ENCODE measurements at regions not wholly inside any gene's neighbourhood (a gene's known extent, or its start where the extent isn't known, plus 50 kb on each side); places are given as distances from the start of the nearest gene placed in this dataset.

- H3K27ac ChIP-seq, result no peak overlapping the region
- no peak overlapping the region for H3K4me3 ChIP-seq
- H3K4me1 ChIP-seq, result no peaks in the 10 kb centered on the region
- H3K9me3 ChIP-seq, result no peaks in the 10 kb centered on the region
- intact Hi-C loops (cut with DNase I; ENCODE audit: low total_unique reads), result no loop called here
- no peak for TF ChIP-seq POLR2AphosphoS5 (IDR thresholded peaks at IDR 0.05)
- TF ChIP-seq, protein P1, sequence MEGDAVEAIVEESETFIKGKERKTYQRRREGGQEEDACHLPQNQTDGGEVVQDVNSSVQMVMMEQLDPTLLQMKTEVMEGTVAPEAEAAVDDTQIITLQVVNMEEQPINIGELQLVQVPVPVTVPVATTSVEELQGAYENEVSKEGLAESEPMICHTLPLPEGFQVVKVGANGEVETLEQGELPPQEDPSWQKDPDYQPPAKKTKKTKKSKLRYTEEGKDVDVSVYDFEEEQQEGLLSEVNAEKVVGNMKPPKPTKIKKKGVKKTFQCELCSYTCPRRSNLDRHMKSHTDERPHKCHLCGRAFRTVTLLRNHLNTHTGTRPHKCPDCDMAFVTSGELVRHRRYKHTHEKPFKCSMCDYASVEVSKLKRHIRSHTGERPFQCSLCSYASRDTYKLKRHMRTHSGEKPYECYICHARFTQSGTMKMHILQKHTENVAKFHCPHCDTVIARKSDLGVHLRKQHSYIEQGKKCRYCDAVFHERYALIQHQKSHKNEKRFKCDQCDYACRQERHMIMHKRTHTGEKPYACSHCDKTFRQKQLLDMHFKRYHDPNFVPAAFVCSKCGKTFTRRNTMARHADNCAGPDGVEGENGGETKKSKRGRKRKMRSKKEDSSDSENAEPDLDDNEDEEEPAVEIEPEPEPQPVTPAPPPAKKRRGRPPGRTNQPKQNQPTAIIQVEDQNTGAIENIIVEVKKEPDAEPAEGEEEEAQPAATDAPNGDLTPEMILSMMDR (IDR thresholded peaks at IDR 0.05), result no peak
- no peak for TF ChIP-seq POLR2A (IDR thresholded peaks at IDR 0.05)
- H3K36me3 ChIP-seq, result no peaks in the 10 kb centered on the region
- DNase-seq (ENCODE audit: low spot score in 2 of 2), result no peak
- H3K27me3 ChIP-seq, result no peaks in the 10 kb centered on the region
Measured at GRCh38 chr13:90880790-90881189, 466.7 kb upstream of the MIR17HG start.

GRCh38 chr13:90882551-90882950 is 464.9 kb upstream of the MIR17HG start:
- H3K36me3 ChIP-seq, result no peaks in the 10 kb centered on the region
- H3K27ac ChIP-seq, result no peak overlapping the region
- no peak for DNase-seq (ENCODE audit: low spot score in 2 of 2)
- H3K4me3 ChIP-seq, result no peak overlapping the region
- no peaks in the 10 kb centered on the region for H3K27me3 ChIP-seq
- no peak for TF ChIP-seq POLR2AphosphoS5 (IDR thresholded peaks at IDR 0.05)
- TF ChIP-seq, protein P1 (IDR thresholded peaks at IDR 0.05), result no peak
- TF ChIP-seq POLR2A (IDR thresholded peaks at IDR 0.05), result no peak
- intact Hi-C loops (cut with DNase I; ENCODE audit: low total_unique reads), result no loop called here
- no peaks in the 10 kb centered on the region for H3K9me3 ChIP-seq
- no peaks in the 10 kb centered on the region for H3K4me1 ChIP-seq

- Histone ChIP-seq H3K4me3 (no peak overlapping the region), H3K4me1 (no peaks in the 10 kb centered on the region)
- TF ChIP-seq, protein P1 (IDR thresholded peaks at IDR 0.05), result no peak
- TF ChIP-seq POLR2AphosphoS5 (IDR thresholded peaks at IDR 0.05), result no peak
- TF ChIP-seq POLR2A (IDR thresholded peaks at IDR 0.05), result no peak
Measured at GRCh38 chr13:90883592-90883991, 463.9 kb upstream of the MIR17HG start.

GRCh38 chr13:90884066-90884465 is 463.4 kb upstream of the MIR17HG start:
- Histone ChIP-seq H3K27ac (no peak overlapping the region), H3K36me3 (no peaks in the 10 kb centered on the region), H3K9me3 (no peaks in the 10 kb centered on the region), H3K4me1 (no peaks in the 10 kb centered on the region), H3K27me3 (no peaks in the 10 kb centered on the region), H3K4me3 (no peak overlapping the region)
- no peak for DNase-seq (ENCODE audit: low spot score in 2 of 2)
- intact Hi-C loops (cut with DNase I; ENCODE audit: low total_unique reads), result no loop called here
- TF ChIP-seq, protein P1 (IDR thresholded peaks at IDR 0.05), result no peak
- no peak for TF ChIP-seq POLR2AphosphoS5 (IDR thresholded peaks at IDR 0.05)
- no peak for TF ChIP-seq POLR2A (IDR thresholded peaks at IDR 0.05)

More at GRCh38 chr13:90883592-90883991, 463.9 kb upstream of the MIR17HG start:
- no peak overlapping the region for H3K27ac ChIP-seq
- intact Hi-C loops (cut with DNase I; ENCODE audit: low total_unique reads), result no loop called here
- H3K36me3 ChIP-seq, result no peaks in the 10 kb centered on the region
- no peak for DNase-seq (ENCODE audit: low spot score in 2 of 2)
- H3K9me3 ChIP-seq, result no peaks in the 10 kb centered on the region
- H3K27me3 ChIP-seq, result no peaks in the 10 kb centered on the region

DNA sequence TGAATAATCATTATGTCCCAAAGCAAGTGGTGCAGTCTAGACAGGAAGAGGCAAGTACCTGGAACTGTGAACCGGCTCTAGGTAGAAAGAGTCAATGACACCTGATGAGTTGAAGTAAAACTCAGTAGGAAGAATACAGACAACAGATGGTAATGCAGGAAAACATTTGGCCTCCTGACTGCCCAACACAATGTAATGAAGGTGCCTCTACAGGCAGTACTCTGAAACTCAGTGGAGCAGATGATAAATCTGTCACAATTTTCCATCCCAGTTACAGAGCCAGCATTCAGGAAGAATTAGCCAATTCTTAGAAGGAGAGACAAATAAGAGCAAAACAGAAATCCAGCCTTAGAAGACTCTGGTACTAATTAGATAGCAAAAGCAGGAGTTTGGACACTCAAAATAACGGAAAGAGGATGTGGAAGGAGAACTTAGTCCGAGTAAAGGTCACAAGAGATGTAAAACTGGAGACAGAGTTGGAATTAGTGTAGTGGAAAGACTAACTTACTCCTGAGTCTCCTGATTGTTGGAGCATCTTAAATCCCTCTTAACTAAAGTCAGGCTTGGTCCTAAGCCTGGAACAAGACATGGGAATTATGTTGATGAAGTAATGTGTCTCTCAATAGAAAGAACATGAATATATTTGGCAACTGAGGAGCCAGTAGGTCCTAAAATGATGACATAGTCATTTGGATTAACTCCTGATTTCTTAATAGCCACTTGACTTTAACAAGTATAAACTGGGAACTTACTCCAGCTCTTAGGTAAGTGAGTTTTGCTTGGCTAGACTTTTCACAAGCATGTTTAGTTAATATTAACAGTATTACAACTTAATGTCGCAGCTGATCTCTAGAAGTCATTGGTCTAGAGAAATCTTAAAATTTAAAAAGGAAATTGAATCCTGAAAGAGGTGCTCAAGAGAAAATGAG is 457.3 kb upstream of the MIR17HG start:
- Histone ChIP-seq H3K27ac (no peak overlapping the region), H3K9me3 (no peaks in the 10 kb centered on the region), H3K4me1 (no peaks in the 10 kb centered on the region), H3K36me3 (no peaks in the 10 kb centered on the region), H3K4me3 (no peak overlapping the region), H3K27me3 (no peaks in the 10 kb centered on the region)
- intact Hi-C loops (cut with DNase I; ENCODE audit: low total_unique reads), result no loop called here
- DNase-seq (ENCODE audit: low spot score in 2 of 2), result no peak
- no peak for TF ChIP-seq POLR2A (IDR thresholded peaks at IDR 0.05)
- TF ChIP-seq POLR2AphosphoS5 (IDR thresholded peaks at IDR 0.05), result no peak
- TF ChIP-seq, protein P1 (IDR thresholded peaks at IDR 0.05), result no peak
